ENCODE measurements at regions not wholly inside any gene's neighbourhood (a gene's known extent, or its start where the extent isn't known, plus 50 kb on each side); places are given as distances from the start of the nearest gene placed in this dataset.

- no peak for DNase-seq (ENCODE audit: low spot score)
Observed at GRCh38 chr13:73794755-73795154, 339.4 kb downstream of the KLF12 start.

DNA sequence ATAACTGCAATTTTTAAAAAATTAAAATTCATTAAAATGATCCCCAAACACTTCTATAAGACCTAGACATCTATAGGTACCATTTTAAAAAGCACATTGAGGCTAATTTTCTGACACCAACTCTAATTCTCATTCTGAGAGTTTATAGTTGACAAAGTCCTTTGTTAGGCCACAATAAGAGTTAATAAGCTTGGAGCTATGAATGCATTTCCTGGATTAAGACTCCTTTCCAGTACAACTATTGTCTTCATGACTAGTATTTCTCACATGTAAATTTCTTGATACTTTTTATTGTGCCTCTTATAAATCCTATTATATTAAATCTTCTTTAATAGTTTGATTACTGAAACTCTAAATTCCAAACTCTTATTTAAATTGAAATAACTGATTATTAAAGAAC is 340.8 kb downstream of the KLF12 start:
- no peak for DNase-seq (ENCODE audit: low spot score)

- no peak for DNase-seq (ENCODE audit: low spot score)
Observed at GRCh38 chr13:73792796-73793195, 341.4 kb downstream of the KLF12 start.

- DNase-seq (ENCODE audit: low spot score): no peak
Observed at GRCh38 chr13:73782450-73783449, 351.5 kb downstream of the KLF12 start.

- DNase-seq (ENCODE audit: low spot score): no peak
Observed at GRCh38 chr13:73781384-73781783, 352.8 kb downstream of the KLF12 start.

- DNase-seq (ENCODE audit: low spot score): no peak
Observed at GRCh38 chr13:73779881-73780280, 354.3 kb downstream of the KLF12 start.

DNA sequence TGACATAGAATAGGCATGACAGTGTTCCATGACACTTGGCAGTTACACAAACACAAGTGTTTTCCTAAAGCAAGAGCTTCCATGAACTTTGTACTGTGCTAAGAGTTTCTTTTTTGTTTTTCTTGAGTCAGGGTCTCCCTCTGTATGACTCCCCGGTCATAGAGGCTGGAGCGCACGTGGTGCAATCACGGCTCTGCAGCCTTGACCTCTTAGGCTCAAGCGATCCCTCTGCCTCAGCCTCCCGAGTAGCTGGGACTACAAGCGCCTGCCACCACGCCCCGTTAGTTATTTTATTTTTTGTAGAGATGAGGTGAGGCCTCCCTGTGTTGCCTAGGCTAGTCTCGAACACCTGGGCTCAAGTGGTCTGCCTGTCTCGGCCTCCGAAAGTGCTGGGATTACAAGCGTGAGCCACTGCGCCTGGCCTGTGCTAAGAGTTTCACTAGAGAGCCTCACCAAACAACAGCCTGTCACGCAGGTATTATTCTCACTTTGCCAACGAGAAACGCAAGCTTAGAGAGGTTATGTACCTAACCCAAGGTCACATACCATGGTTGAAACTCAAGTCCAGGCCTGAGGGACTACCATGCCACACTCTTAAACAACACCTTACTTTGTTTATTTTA is 355.9 kb downstream of the KLF12 start:
- no peak for DNase-seq (ENCODE audit: low spot score)

DNA sequence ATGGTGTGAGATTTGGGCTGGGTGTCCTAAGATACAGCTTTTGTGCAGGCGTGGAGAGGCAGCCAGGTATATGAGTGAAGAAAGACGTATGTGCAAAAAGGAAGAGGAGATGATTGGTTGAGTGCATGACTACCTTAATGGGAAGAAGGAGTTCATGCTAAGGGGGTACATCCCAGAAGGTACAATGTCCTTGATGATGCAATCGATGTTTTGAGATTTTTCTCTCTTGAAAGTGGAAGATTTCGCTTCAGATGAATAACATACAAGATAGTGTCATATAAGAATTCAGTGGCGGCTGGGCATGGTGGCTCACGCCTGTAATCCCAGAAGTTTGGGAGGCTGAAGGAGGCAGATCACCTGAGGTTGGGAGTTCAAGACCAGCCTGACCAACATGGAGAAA is 357.1 kb downstream of the KLF12 start:
- DNase-seq (ENCODE audit: low spot score): no peak

DNA sequence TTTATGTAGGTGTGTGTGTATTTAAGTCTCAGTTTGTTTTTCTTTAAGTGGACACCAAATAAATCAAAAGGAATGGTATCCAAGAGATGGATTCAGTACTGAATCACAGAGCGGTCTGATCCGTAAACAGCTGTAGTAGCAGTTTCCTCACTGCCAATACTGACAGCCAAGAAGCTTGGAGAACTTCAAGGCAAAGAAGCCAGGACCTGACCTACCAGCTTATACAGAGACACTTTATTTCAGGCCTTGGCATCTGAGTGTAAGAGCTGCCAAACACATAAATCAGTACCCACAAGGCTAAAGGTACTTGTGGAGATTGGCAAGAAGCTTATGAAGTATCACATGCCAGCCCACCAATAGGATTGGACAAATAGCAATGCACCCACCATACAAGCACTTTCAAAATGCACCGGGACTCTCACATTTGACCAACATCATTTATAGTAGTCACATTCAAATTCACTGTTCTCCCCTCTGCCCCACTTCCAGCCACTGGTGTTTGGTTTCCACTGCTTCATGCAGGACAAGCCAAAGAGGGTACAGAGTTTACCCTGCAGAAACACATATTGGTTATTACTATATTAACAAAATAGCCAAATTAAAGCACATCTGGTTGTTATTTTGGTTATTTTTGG is 357.9 kb downstream of the KLF12 start:
- DNase-seq (ENCODE audit: low spot score): no peak

GRCh38 chr13:73773168-73773549 is 361.0 kb downstream of the KLF12 start:
- DNase-seq (ENCODE audit: low spot score): no peak

DNA sequence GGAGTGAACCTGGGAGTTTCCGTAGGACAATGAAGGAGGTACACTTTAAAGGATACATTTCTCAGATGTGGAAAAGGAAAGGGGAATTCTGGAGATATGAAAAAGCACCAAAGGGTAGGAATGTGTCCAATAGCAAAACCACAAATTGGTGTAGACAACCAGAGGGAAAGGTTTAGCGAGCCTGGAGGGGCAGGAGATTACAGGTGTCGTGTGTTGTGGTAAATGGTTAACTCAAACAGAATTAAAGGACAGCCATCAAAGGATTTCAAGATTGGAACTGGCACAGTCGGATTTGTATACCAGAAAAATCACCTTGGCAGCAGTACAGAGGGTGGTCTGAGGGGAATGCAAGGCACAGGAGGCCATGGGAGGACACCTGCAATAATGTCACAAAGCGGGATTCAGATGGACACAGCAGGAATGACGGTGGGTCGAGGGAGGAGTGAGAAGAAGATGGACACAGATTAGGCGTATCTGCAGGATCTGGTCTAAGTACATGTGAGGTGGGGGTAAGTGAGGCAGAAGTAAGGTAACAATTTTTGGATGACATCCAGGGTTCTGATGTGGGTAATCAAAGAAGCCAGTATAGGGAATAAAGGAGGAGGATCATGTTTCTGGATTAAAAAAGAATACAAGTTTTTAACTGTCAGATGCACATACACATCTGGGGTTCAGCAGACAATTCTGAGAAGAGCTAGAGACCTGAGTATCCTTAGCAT is 361.6 kb downstream of the KLF12 start:
- no peak for DNase-seq (ENCODE audit: low spot score)

- DNase-seq (ENCODE audit: low spot score): no peak
Observed at GRCh38 chr13:73767747-73768315, 366.4 kb downstream of the KLF12 start.

DNA sequence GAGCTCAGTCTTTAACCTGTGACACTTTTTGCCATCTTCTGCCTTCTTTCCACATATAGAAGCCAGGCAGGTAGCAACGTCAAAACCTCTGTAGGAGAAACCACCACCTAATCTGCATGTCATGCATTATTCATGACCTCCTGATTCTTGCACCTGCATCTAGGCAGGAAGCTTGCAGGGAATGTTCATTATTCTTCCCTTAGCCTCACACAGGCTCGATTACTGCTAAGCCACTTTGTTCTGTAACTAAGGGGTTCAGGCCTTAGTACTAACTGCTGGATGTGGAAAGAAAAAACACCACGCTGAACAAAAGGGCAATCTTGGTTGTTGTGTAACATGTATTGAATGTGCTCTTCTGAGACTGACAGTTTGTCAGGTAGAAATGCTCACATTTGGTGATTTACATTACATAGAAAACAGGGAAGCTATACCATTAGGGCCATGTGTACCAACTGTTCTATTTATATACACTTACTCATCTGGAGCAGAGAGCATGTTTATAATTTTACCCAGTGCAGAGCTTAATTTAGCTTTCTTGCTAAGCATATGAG is 366.9 kb downstream of the KLF12 start:
- DNase-seq (ENCODE audit: low spot score): no peak

- peak; percentile 24 for DNase-seq (ENCODE audit: low spot score)
Observed at GRCh38 chr13:73765651-73766384, 368.4 kb downstream of the KLF12 start.

DNA sequence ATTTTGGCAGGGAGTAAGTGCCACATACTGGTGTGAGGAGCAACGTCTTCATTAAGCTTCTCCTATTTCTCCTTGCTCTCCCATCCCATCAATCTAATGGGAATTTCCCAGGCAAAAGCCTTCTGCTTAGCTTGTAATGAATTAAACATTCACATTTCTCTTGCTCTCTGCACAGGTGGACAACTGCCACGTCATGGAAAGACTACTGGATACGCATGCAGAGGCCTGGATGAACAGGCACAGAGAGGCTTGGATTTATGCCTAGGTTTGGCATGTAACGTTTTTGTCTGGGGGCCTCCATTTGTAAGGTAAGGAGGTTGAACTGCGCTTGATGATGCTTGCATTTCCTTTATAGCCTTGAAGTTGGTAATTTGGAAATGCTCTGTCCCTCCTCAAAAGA is 374.8 kb downstream of the KLF12 start:
- DNase-seq (ENCODE audit: low spot score): no peak

DNA sequence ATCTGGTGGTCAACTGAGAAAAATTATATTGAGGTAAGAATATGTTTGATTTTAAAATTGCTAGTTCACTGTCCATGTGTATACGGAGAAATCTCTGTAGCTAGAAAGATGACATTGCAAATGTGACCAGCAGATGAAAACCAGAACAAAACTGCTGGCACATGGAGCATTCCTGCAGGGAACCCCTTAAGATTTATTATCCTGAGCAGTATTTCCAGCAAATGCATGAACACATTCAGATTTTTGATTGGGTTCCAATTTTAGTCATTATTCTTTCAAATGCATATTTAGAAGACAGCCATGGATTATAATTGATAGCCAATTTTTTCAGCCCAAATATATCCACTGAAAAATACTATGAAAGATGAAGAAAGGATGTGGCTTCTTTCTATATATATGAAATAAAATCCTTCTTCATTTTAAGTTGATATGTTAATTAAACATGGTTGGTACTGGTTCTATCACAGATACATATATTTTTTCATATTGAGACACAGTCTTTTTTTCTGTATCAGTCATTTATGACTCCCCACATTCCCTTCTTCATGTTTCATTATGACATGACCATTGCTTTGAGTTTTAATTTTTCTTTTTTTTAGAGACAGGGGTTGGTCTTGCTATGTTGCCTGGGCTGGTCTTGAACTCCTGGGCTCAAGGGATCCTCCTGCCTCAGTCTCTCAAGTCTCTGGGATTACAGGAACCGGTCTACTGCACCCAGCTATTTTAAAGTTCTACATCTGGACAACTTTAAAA is 376.5 kb downstream of the KLF12 start:
- DNase-seq (ENCODE audit: low spot score): peak; percentile 43

DNA sequence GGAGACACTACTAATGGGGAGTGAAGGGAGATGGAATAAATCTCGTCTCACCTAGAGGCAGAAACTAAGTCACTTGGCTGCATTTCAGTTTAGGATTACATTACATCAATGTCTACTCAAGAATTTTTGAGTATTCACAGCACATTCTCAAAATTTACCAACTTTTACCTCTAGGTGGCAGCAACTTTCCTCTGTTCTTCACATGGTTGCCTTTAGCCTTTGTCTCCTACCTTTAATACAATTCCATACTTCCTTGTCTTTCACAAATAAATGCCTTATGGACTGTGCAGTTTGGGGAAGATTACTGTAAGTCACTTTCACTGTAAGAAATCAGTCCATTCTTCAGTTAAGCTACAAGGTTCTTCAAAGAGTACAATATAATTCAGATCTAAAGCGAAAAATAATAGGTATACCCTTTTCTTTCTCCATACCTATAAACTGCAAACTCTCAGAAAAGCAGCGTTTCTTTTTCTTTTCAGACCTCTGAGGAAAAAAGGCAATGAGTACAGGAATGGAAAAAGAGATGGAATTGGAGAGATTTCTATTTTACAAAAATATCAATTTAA is 379.4 kb downstream of the KLF12 start:
- peak; percentile 64 for DNase-seq (ENCODE audit: low spot score)

- no peak for DNase-seq (ENCODE audit: low spot score)
Observed at GRCh38 chr13:73754241-73754640, 380.0 kb downstream of the KLF12 start.

DNA sequence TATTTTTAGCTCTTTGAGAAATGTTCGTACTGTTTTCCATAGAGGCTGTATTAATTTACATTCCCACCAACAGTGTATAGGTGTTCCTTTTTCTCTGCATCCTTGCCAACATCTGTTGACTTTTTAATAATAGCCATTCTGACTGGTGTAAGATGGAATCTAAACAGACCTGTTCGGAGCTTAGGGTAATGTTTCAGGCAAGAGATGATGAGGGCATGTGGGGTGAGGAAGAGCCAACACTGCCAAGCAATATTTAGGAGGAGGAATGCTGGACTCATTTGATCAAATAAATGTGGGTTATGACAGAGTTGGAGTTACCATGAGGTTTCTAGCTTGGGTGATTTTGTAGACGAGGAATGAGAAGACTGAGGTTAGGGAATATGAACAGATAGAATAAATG is 382.9 kb downstream of the KLF12 start:
- DNase-seq (ENCODE audit: low spot score): no peak

DNA sequence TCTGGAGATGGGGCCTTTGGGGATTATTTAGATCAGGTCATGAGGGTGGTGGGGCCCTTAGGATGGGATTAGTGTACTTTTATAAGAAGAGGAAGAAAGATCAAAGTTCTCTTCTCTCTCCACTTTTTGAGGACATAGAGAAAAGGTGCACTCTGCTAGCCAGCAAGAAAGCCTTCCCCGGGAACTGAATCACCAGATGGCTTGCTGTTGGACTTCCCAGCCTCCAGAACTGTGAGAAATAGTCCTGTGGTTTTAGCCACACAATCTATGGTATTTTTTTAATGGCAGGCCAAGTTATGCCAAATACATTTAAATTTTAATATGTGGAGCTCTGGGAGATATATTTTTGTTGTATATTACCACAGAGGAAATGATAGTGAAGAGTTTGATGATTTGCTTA is 385.8 kb downstream of the KLF12 start:
- no peak for DNase-seq (ENCODE audit: low spot score)

Measured in GM03348 (cell line).